AG10803 (cell line): ENCODE measurements at regions not wholly inside any gene's neighbourhood (a gene's known extent, or its start where the extent isn't known, plus 50 kb on each side); places are given as distances from the start of the nearest gene placed in this dataset.

Experiments
- DNase-seq: peaks from one replicate; pipeline ENCODE4 v3.0.0; 2010; ENCODE audit warnings: low read depth
- H3K4me3 ChIP-seq: 2 replicates; pipeline ENCODE4 v1.5.1; 2011; ENCODE audit warnings: mild to moderate bottlenecking, low read length, control low read depth
- TF ChIP-seq, protein P1 (sequence below): conservative IDR thresholded peaks from 2 replicates; pipeline ENCODE4 v1.5.1; 2011; ENCODE audit warnings: mild to moderate bottlenecking, low read length, control low read depth, inconsistent platforms

DNA sequence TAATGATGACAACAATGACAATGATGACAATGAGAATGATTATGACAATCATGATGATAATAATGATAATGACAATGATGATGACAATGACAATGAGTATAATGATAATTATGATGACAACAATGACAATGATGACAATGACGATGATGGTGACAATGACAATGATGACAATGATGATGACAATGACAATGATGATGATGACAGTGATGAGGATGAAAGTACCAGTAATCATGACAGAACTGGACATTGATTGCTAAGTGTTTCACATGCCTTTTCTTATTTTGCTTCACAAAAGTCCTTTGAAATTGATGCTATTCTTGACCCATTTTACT lies 1106.0 kb upstream of the AUTS2 start:
- no peak overlapping the region for H3K4me3 ChIP-seq
- TF ChIP-seq, protein P1, sequence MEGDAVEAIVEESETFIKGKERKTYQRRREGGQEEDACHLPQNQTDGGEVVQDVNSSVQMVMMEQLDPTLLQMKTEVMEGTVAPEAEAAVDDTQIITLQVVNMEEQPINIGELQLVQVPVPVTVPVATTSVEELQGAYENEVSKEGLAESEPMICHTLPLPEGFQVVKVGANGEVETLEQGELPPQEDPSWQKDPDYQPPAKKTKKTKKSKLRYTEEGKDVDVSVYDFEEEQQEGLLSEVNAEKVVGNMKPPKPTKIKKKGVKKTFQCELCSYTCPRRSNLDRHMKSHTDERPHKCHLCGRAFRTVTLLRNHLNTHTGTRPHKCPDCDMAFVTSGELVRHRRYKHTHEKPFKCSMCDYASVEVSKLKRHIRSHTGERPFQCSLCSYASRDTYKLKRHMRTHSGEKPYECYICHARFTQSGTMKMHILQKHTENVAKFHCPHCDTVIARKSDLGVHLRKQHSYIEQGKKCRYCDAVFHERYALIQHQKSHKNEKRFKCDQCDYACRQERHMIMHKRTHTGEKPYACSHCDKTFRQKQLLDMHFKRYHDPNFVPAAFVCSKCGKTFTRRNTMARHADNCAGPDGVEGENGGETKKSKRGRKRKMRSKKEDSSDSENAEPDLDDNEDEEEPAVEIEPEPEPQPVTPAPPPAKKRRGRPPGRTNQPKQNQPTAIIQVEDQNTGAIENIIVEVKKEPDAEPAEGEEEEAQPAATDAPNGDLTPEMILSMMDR, result no peak
- no peak for DNase-seq

DNA sequence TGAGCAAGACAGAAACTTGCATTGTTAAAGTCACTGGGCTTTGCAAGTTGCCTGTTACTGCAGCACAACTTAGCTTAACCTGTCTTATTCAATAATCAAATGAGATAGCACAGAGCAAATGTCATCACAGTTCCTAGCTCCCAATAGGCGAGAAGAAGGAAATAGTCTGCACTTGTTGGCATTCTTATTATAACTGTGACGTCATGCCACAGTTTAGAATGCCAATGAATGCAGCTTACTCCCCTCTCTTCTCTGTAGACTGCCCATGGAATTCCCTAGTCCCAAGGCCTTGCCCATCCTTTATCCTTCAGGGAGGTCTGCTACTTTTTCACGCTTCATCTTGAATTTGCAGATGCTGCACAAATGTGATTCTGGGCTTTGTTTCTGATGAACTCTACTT lies 1094.9 kb upstream of the AUTS2 start:
- no peak overlapping the region for H3K4me3 ChIP-seq
- DNase-seq, result no peak
- TF ChIP-seq, protein P1, result no peak

DNA sequence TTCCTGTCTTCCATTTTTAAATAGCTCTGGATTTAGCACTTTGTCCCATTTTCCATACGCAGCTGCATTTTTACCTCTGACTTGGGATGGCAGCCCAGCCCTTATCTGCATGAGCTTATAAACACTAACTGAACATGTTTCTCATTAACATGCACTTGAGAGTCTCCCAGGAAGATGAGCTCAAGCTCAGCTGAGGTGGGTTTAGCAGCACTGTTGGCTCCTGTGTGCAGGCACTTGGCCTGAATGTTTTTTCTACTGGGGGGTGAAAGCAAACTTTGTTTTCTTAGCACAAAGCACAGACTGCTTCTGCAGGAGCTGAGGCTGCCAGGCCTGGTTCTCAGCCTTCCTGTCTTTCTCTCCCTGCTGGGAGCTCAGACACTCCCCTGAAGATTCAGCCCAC lies 1093.6 kb upstream of the AUTS2 start:
- no peak for DNase-seq
- no peak overlapping the region for H3K4me3 ChIP-seq
- TF ChIP-seq, protein P1, result no peak

DNA sequence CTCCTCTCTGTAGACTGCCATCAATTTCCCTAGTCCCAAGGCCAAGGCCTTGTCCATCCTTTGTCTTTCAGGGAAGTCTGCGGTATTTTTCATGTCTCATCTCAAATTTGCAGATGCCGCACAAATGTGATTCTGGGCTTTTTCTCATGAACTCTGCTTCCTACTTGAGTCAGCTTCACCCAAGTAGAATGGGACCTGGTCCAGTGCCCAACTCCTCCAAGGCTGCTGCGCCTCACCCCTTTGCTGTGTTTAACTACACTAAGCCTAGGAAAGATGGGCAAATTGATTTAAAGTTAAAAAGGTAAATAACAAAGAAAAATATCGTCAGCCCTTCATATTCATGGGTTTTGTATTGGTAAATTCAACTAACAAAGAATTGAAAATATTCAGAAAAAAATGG lies 1092.6 kb upstream of the AUTS2 start:
- no peak overlapping the region for H3K4me3 ChIP-seq
- no peak for DNase-seq
- TF ChIP-seq, protein P1, result no peak

DNA sequence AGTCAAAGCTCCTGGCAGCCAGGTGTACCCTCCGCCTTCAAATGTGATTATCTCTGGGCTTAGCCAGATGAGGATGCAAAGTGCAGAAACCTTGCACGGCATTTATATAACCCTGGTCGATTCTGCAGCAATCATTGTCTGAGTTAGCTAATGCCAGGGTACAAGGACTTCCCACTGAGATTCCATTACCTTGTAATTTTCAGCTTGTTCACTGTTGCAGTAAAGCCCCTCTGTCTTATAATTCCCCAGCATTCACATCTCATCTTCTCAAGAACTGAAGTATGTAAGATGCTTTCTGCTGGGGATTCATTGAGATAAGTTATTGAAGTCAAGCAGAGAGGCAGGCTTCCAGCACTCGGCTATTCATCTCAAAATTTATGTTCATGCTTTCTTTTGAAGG lies 1090.6 kb upstream of the AUTS2 start:
- TF ChIP-seq, protein P1, result no peak
- no peak overlapping the region for H3K4me3 ChIP-seq
- no peak for DNase-seq

DNA sequence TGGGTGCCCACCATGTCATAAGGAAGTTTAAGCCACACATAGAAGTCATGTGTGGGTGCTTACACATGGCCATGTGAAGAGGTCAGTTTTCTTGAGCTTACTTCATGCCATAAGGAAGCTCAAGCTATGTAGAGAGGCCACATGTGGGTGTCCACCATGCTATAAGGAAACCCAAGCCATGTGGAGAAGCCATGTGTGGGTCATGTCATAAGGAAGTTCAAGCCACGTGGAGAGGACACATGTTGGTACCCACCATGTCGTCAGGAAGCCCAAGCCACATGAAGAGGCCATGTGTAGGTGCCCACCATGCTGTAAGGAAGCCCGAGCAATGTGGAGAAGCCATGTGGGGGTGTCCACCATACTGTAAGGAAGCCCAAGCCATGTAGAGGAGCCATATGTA lies 1089.2 kb upstream of the AUTS2 start:
- no peak for DNase-seq
- TF ChIP-seq, protein P1, result no peak

DNA sequence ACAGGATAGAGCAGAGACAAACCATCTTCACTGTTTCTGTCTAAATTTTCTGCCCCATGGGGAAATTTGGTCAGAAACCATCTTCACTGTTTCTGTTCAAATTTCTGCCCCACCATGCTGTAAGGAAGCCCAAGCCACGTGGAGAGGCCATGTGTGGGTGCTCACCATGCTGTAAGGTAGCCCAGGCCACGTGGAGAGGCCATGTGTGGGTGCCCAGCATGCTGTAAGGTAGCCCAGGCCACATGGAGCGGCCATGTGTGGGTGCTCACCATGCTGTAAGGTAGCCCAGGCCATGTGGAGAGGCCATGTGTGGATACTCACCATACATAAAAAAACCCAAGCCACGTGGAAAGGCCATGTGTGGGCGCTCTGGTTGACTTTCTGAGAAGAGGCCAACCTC lies 1088.7 kb upstream of the AUTS2 start:
- TF ChIP-seq, protein P1, result no peak
- DNase-seq, result no peak
- no peak overlapping the region for H3K4me3 ChIP-seq

More for the DNA sequence above, 1089.2 kb upstream of the AUTS2 start:
- no peak overlapping the region for H3K4me3 ChIP-seq
